Stimulated activated CD4-positive, alpha-beta T cell treated with anti-CD3 and anti-CD28 coated beads, Interleukin-4, amount 100 ng/mL, for 48 hours (primary cell): ENCODE measurements at regions not wholly inside any gene's neighbourhood (a gene's known extent, or its start where the extent isn't known, plus 50 kb on each side); places are given as distances from the start of the nearest gene placed in this dataset.

Experiments
- DNase-seq, 2 donors: peaks; one replicate each; pipeline ENCODE4 v3.0.0-alpha.2; 2020; ENCODE audit warnings: low read depth in 2 of 2

- no peak for DNase-seq
Measured at GRCh38 chr3:177565981-177566380, 368.7 kb upstream of the TBL1XR1 start.

- DNase-seq = no peak
Measured at GRCh38 chr3:177567833-177568232, 370.6 kb upstream of the TBL1XR1 start.

- DNase-seq = no peak
Measured at GRCh38 chr3:177569193-177569592, 371.9 kb upstream of the TBL1XR1 start.

- DNase-seq = no peak
Measured at GRCh38 chr3:177569875-177570657, 372.8 kb upstream of the TBL1XR1 start.

GRCh38 chr3:177571271-177571943 is 374.1 kb upstream of the TBL1XR1 start:
- no peak for DNase-seq

GRCh38 chr3:177571944-177572315 is 374.6 kb upstream of the TBL1XR1 start:
- no peak for DNase-seq

GRCh38 chr3:177574222-177574856 is 377.1 kb upstream of the TBL1XR1 start:
- no peak for DNase-seq

GRCh38 chr3:177576746-177577145 is 379.5 kb upstream of the TBL1XR1 start:
- no peak for DNase-seq

- DNase-seq = no peak
Measured at GRCh38 chr3:177578488-177578887, 381.2 kb upstream of the TBL1XR1 start.

GRCh38 chr3:177579419-177579818 is 382.1 kb upstream of the TBL1XR1 start:
- no peak for DNase-seq

GRCh38 chr3:177580437-177580836 is 383.2 kb upstream of the TBL1XR1 start:
- no peak for DNase-seq

GRCh38 chr3:177585271-177585670 is 388.0 kb upstream of the TBL1XR1 start:
- DNase-seq = no peak

- no peak for DNase-seq
Measured at GRCh38 chr3:177589041-177589650, 391.9 kb upstream of the TBL1XR1 start.

- DNase-seq = no peak
Measured at GRCh38 chr3:177589911-177590381, 392.7 kb upstream of the TBL1XR1 start.

GRCh38 chr3:177590826-177591225 is 393.5 kb upstream of the TBL1XR1 start:
- no peak for DNase-seq

GRCh38 chr3:177591379-177591778 is 394.1 kb upstream of the TBL1XR1 start:
- no peak for DNase-seq

GRCh38 chr3:177594096-177594495 is 396.8 kb upstream of the TBL1XR1 start:
- DNase-seq = no peak

- DNase-seq = no peak
Measured at GRCh38 chr3:177595530-177596188, 398.4 kb upstream of the TBL1XR1 start.

GRCh38 chr3:177596248-177596815 is 399.1 kb upstream of the TBL1XR1 start:
- DNase-seq = no peak

- no peak for DNase-seq
Measured at GRCh38 chr3:177596816-177597271, 399.6 kb upstream of the TBL1XR1 start.
